ENCODE measurements at regions not wholly inside any gene's neighbourhood (a gene's known extent, or its start where the extent isn't known, plus 50 kb on each side); places are given as distances from the start of the nearest gene placed in this dataset.
A peak's percentile ranks its signal among the peaks of the same experiment; 100 is the strongest.
"Not testable (repeated sequence)": the region's sequence is repeated elsewhere in the genome, so short reads cannot be mapped to it uniquely, and the experiment has no call there.

GRCh38 chr7:3159926-3160325, 116.3 kb upstream of the CARD11 start:
- not testable (repeated sequence) for DNase-seq (ENCODE audit: low read depth in 3 of 3)

DNA sequence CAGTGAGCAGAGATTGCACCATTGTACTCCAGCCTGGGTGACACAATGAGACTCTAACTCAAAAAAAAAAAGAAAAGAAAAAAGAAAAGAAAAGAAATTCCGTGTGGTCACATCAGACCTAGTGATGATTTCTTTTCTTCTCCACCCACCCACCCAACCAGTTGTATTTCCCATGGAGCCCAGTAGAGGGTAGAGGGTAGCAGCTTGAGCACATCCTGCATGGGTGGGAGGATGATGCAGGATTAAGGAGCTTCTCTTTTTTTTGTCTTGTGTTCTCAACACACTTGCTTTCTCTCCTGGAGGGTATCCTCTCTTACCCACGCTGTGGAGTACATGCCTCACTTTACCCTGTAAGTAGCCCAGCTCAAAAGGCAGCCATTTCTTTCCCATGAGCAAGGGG, 118.6 kb upstream of the CARD11 start:
- DNase-seq (ENCODE audit: low read depth in 3 of 3): peak in 1 of 3 experiments; percentile 5

GRCh38 chr7:3162798-3163197, 119.1 kb upstream of the CARD11 start:
- DNase-seq (ENCODE audit: low read depth in 3 of 3): not testable (repeated sequence)

DNA sequence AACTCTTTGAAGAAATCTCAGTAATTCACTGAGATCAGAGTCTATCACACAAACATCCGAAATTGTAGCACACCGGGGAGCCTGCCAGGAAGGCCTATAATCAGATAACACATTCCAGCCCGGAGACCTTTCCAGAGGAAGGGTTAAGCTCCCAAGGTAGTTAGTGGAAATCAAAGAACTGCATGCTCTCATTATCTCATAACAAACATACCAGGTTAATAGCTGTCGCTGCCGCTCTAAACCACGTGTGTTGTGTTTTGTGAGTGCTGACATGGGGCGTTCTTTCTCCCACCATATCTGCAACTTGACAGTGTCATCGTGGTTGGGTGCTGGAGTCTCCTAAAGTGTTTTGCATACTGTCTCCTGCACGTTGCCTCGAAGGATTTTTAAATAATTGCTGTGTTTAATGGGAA, 120.7 kb upstream of the CARD11 start:
- DNase-seq (ENCODE audit: low read depth in 3 of 3): no peak

DNA sequence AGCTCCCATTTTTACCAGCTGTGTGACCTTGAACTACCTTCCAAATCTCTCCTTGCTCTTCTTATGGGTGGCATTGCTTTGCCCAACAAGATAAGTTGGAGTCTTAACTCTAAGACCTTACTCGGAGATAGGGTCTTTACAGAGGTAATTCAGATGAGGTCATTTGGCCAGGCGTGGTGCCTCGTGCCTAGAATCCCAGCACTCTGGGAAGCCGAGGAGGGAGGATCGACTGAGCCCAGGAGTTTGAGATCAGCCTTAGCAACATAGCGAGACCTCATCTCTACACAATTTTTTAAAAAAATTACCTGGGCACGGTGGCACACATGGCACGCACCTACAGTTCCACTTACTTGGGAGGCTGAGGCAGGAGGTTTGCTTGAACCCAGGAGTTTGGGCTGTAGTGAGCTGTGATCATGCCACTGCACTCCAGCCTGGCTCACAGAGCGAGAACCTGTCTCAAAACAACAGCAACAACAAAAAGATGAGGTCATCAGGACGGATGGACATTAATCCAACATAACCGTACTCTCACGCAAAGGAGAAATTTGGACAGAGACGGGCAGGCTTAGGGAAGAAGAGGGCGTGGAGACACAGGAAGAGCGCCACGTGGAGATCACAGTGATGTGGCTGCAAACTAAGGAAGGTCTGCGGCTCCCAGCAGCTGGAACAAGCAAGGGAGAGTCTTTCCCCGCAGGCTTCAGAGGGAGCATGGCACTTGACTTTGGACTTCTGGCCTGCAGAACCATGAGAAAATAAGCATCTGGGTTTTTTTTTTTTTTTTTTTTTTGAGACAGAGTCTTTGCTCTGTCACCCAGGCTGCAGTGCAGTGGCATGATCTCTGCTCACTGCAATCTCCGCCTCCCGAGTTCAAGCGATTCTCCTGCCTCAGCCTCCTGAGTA, 122.3 kb upstream of the CARD11 start:
- DNase-seq (ENCODE audit: low read depth in 3 of 3): no peak

DNA sequence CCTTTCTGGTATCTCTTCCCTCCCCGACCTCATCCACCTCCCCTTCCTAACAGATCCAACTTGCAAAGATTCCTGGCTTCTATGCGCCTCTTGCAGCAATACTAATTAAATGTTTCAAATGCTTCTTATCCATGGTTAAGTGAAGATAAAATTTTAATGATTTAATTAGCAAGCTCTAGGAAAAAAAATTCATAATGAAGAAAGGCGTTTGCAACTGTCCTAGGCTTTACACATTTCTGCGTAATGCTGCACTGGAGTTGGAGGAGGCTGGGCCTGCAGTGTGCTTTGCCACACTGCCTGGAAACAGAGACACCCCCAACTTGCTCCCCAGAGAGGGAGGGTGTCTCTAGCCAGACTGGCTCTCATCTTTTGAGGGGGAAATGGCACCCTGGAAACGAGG, 123.9 kb upstream of the CARD11 start:
- no peak for DNase-seq (ENCODE audit: low read depth in 3 of 3)

DNA sequence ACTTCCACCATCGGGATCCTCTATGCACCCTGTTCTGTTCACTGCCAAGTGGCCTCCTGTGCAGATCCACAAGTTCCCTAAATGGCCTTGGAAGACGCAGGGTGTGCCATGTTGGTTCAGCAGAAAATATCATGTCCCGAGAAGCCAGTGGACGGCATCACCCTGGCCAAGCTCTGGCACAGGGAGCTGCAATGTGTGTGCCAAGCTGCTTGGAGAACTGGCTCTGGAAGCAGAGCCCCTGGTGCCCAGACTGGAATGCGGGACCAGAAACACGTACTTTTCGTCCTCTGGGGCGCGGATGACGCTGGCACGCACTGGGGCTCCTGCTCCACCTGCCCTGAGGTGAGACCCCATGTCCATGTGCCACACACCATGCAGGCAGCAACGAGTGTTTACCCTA, 124.7 kb upstream of the CARD11 start:
- no peak for DNase-seq (ENCODE audit: low read depth in 3 of 3)

DNA sequence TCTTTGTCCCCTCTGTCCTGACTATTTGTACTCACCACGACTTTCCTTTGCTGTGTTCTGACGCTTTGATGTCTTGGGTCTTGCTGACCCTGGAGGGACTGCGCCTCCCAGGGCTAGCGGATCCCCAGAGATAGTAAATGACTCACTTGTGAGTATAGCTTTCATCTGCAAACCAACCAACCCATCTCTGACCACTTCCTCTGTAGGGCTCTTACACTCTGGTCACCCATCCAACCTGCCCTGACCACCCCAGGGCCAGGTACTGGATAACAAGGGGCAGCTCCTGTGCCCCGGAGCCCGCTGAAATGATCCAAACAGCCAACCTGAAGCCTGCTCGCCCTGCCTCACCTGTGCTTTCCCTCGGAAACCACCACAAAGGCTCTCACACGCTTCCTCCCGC, 125.2 kb upstream of the CARD11 start:
- DNase-seq (ENCODE audit: low read depth in 3 of 3): no peak

- no peak for DNase-seq (ENCODE audit: low read depth in 3 of 3)
Observed at GRCh38 chr7:3172768-3173280, 128.2 kb upstream of the SDK1 start.

DNA sequence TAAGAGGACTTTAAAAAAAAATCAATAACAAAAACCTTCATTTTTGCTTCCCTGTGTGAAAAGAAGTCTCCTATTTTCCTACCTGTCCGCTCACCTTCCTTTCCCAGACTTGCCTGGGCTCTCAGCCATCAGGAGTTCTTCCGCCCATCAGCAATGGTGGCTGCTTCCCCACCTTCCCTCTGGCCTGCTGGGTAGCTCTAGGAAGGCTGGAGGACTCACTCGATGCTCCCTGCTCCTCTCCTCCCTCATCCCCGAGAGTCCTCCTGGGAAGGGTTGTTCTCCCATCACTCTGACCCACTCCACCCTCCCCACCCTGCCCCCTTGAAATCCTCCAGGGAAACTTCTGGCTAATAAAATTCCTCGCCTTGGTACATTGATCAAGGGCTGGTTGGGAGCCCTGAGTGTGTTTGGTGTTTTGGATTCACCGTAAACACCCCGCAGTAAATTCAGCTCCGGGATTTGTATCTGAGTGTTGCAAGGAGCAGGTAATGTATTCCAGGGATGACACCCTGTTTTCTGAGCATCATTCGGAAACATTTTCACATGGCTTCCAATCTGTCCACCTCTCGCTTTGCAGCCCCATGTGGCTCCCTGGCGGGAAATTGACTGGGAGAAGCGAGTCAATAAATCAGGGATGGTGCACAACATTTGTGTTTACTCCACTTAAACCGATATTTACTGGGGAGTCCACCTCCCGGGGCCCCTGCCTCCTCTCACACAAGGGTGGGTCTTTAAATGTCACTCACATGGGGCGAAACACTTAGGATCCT, 126.4 kb upstream of the SDK1 start:
- DNase-seq (ENCODE audit: low read depth in 3 of 3): no peak

GRCh38 chr7:3175285-3175902, 125.7 kb upstream of the SDK1 start:
- no peak for DNase-seq (ENCODE audit: low read depth in 3 of 3)

DNA sequence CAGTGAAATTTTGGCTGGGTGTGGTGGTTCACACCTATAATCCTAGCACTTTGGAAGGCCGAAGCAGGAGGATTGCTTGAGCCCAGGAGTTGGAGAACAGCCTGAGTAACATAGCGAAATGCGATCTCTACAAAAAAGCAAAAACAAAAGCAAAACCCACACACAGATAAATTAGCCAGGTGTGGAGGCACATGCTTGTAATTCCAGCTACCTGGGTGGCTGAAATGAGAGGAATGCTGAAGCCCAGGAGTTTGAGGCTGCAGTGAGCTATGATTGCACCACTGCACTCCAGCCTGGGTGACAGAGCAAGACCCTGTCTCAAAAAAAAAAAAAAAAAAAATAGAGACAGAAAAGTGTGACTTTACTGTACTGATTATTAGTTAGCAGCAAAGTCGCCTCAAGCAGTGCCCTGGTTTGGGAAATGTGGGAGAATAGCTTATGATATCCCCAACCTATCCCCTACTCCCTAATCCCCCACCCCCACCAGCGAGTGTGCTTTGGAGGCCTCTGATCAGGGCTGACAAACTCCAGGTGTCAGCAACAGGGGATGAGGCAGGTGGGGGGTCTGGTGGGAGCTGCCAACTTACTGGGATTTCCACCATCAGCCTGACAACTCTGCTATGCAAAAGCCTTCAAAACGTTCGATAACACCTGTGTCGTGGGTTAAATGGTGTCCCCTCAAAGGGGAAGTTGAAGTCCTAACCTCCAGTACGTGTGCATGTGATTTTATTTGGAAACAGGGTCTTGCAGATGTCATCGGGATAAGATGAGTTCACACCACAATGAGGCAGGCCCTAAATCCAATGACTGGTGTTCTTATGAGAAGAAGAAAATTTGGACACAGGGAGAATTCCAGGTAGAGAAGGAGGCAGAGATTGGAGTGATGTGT, 124.7 kb upstream of the SDK1 start:
- no peak for DNase-seq (ENCODE audit: low read depth in 3 of 3)

GRCh38 chr7:3177271-3177670, 123.8 kb upstream of the SDK1 start:
- DNase-seq (ENCODE audit: low read depth in 3 of 3): no peak

GRCh38 chr7:3179456-3179855, 121.6 kb upstream of the SDK1 start:
- no peak for DNase-seq (ENCODE audit: low read depth in 3 of 3)

DNA sequence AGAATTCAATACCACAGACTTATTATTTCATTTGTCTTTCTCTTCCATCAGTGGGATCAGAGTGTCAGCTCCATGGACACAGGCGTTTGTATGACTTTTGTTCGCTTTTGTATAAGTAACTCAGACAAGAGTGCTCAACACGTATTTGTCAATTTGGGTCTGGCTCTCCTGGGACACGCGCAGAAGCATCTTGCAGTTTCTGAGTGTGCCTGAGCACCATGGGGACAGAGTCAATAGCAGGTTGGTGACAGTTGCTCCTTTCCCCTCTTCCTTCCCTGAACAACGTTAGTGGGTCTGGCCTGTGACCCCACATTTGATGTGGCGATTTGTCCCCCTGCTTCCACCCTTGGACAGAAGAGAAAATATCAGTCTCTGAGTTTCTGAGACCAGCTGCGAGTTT, 120.4 kb upstream of the SDK1 start:
- DNase-seq (ENCODE audit: low read depth in 3 of 3): no peak

DNA sequence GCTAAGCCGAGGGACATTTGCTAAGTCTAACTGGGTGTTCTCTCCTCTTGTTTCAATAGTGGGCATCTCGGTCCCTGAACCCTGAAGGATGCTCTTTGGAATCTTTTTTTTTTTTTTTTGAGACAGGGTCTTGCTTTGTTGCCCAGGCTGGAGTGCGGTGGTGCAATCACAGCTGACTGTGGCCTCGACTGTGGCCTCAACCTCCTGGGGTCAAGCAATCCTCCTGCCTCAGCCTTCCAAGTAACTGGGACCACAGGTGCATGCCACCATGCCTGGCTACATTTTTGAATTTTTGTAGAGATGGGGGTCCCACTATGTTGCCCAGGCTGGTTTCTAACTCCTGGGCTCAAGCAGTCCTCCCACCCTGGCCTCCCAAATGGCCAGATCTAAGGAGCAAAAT, 119.0 kb upstream of the SDK1 start:
- DNase-seq (ENCODE audit: low read depth in 3 of 3): not testable (repeated sequence)

DNA sequence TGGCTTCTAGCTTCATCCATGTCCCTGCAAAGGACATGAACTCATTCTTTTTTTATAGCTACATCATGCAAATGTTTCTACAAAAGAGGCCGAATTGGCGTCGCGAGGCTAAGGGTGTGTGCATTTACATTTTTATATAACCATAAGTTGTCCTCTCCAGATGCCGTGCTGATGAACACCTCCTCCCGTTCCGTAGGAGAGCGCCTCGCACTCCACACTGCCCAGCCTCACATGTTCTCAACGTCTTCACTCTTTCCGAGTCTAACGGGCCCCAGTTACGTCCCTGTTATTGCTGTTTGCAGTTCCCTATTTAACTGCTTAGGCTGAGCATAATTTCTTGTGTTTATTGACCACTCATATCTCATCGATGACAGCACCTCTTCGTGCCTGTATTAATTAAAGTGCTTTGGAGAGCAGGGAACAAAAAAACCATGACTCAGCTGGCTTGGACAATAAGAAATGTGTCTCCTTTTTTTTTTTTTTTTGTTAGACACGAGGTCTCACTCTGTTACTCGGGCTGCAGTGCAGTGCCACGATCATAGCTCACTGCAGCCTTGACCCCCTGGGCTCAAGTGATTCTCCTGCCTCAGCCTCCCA, 113.5 kb upstream of the SDK1 start:
- DNase-seq (ENCODE audit: low read depth in 3 of 3): no peak

DNA sequence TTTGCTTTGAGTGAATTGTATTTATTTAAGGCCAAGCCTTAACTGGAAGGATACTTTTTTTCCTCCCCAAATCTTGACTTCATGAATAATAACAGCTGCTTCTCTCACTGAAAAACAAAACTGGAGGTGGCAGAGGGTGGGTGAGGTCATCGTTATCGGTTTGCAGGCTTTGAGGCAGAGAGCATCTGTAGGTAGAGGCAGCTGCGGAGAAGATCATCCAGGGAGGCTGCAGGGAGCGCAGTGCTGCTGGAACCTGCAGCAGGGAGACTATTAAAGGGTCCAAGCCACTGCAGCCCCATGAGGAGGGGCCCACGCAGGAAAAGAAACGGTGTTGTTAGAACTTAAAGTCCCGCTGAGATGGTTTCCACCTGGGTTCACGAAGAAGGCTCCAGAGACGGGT, 112.1 kb upstream of the SDK1 start:
- no peak for DNase-seq (ENCODE audit: low read depth in 3 of 3)

- DNase-seq (ENCODE audit: low read depth in 3 of 3): no peak
Observed at GRCh38 chr7:3191548-3191947, 109.5 kb upstream of the SDK1 start.

DNA sequence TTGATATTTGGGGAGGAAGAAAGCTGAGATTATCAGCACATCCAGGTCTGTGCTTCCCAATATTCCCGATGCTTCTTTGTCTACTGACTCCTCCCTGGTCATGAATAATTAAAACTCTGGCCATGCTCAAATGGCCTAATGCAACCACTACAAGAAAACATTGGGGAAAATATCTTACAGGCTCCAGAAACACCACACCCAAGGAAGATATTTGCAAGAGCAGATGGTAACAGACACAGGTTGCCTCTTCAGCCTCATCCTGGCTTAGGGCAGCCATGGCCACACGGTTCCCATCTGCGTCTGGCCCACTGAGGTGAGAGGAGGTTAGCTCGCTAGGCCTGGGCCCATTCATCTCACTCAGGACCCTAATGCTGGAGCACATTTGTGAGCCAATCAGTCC, 108.4 kb upstream of the SDK1 start:
- no peak for DNase-seq (ENCODE audit: low read depth in 3 of 3)

Measured in stimulated activated CD4-positive, alpha-beta T cell treated with anti-CD3 and anti-CD28 coated beads, TNF-alpha, amount 100 ng/mL, for 24 hours (primary cell).